ENCODE measurements at regions not wholly inside any gene's neighbourhood (a gene's known extent, or its start where the extent isn't known, plus 50 kb on each side); places are given as distances from the start of the nearest gene placed in this dataset.
"Not testable (repeated sequence)": the region's sequence is repeated elsewhere in the genome, so short reads cannot be mapped to it uniquely, and the experiment has no call there.

DNA sequence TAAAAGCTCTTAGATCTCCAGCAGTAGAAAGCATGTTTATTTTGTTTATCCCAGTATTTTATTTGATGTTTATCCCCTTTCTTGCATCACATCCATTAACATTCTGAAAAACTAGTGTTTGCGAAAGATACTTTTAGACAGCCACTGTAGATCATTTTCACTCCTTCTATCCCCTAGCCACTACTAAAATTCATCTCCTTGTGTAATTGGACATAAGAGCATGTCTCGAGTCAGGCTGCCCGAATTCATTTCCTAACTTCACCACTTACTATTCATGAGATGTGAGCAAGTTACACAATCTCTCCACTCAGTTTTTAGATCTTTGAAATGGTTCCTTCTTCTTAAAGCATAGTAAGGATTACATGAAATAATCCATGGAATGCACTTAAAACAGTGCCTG, 514.0 kb downstream of the KLF5 start:
- no peak for DNase-seq (ENCODE audit: low spot score)

- DNase-seq (ENCODE audit: low spot score): no peak
These were observed 512.6 kb downstream of the KLF5 start for GRCh38 chr13:73571376-73571775.

- DNase-seq (ENCODE audit: low spot score): no peak
These were observed 498.1 kb downstream of the KLF5 start for GRCh38 chr13:73556902-73557301.

- no peak for DNase-seq (ENCODE audit: low spot score)
These were observed 497.3 kb downstream of the KLF5 start for GRCh38 chr13:73556128-73556527.

DNA sequence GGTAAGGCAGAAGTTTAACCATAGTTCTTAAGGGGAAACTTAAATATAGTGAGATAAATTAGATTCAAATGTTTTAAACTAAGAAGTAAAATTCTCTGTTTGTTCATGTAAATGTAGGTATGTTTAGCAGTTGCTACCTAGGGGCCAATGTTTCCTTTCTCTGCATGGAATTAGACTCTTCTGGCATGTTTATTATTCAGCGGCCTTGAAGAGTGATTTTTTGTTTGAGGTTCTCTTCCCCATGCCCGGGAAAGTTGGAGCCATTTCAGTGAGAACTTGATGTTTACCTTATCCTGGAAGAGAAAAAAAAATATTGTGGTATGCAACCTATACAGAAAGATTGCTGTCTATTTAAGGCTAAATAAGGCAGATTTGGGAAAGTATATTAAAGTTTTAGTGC, 492.9 kb downstream of the KLF5 start:
- no peak for DNase-seq (ENCODE audit: low spot score)

DNA sequence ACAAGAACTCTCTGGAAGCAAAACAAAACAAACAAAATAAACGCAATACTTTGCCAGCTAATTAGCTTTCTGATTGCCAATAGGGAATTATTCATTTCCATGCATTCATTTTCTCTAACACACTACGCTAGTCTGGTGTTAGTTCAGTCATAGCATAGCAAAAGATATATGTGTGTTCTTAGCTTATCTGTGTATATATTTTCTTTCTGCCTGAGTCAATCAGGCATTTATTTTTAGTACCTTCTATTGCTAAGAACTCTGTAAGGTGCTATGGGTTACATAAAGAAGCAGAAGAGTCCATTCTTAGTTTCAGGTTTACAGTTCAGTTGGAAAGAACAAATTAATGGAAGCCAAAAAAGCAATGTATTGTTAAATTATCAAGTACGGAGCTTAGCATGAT, 490.9 kb downstream of the KLF5 start:
- no peak for DNase-seq (ENCODE audit: low spot score)

- no peak for DNase-seq (ENCODE audit: low spot score)
These were observed 489.6 kb downstream of the KLF5 start for GRCh38 chr13:73548449-73548848.

DNA sequence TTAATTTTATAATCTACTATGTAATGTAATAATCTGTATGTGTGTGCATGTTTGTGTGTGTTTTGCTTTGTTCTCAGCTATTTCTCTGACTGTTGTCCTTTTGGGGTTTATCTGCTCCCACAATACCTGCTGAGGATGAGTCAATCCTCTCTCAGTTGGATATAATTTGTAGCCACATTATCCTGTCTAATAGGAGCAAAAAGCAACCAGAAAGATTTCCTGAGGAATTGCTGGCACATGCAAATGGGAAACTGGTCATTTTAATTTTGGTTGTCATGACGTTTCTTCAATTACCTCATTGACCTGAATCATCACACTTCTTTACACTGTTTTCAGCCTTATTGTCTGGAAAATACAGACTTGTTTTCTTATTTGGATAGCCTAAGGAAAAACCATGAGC, 488.4 kb downstream of the KLF5 start:
- DNase-seq (ENCODE audit: low spot score): no peak

DNA sequence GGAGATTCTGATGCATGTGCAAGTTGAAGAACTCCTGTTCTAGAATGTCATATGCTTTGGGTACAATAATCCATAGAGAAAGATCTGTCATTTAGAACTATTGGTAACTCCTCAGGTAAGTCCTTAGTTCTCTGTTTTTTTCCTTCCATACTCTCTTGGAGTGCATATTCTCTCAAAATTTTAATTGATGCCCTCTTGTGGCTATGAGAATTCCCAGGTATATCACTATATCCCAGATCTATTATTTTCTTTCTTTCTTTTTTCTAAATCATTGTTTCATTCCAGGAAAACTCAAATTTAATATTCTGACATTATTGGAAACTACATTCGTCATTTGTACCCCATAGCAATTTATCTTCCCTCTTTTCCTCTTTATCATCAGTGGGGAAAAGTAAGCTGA, 485.4 kb downstream of the KLF5 start:
- no peak for DNase-seq (ENCODE audit: low spot score)

- DNase-seq (ENCODE audit: low spot score): no peak
These were observed 483.6 kb downstream of the KLF5 start for GRCh38 chr13:73542446-73542845.

DNA sequence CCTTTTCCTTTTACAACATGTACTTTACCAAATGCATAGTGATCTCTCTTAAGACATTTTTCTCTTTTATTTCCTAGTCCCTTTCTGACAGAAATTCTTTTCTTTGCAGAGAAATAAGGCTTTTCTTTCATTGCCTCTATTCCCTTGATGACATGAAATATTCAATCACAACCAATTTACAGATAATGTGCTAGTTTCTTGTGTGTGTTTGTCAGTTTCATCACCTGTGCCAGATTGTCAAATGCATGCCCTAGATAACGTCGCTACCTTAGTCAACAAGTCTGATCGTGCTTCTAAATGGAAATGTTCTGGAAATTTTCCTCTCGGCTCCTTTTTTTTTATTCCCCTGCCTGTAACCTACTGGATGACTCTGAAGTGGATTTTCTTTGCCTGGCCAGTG, 478.1 kb downstream of the KLF5 start:
- no peak for DNase-seq (ENCODE audit: low spot score)

DNA sequence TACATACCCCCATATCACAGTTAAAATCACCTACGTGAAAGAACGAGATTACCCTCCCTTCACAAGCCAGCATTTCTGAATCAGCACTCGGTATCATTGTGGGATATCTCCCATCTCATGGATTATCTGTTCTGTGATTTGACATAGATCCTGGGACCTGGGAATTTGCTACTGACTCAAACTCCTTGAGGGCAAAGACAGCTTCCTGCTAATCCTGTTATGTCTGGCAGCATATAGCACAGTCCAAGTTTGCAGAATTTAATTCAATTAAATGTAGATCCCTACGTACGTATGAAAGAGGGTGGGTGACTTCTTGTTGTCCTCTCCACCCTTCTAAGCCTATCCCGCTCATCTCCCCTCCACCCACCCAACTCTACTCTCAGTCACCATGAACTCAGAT, 476.5 kb downstream of the KLF5 start:
- no peak for DNase-seq (ENCODE audit: low spot score)

- DNase-seq (ENCODE audit: low spot score): no peak
These were observed 474.2 kb downstream of the KLF5 start for GRCh38 chr13:73532987-73533510.

DNA sequence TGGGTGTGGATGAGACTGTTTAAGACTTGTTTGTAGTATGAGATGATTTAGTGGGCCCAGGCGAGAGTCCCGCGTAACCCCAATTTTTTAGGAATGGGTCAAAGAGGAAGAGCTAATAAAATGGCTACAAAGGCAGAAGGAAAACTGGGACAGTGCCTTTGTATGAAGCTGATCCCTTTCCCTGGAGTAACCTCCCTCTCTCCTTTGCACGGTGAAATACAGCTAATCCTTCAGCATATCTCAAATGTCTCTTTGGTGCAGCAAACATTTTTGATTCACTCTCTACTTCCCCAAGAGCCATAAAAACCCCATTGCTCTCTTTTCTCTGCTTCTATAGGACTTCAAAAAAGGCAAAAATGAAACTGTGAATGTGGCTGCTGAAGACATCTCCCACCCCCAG, 473.8 kb downstream of the KLF5 start:
- DNase-seq (ENCODE audit: low spot score): no peak

DNA sequence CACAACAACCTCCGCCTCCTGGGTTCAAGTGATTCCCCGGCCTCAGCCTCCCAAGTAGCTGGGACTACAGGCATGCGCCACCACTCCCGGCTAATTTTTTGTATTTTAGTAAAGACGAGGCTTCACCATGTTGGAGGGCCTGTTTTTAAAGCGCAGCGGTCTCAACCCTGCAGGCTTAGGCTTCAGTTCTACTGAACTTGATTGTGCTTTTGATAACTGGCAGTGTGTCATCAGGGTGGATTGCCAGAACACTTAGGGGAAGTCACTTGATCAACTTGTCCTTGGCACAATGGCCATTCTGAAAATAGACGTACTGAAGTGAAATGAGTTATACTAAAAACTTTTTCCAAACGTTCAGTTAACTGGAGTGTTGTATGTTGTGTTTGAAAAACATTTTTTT, 472.2 kb downstream of the KLF5 start:
- DNase-seq (ENCODE audit: low spot score): no peak

DNA sequence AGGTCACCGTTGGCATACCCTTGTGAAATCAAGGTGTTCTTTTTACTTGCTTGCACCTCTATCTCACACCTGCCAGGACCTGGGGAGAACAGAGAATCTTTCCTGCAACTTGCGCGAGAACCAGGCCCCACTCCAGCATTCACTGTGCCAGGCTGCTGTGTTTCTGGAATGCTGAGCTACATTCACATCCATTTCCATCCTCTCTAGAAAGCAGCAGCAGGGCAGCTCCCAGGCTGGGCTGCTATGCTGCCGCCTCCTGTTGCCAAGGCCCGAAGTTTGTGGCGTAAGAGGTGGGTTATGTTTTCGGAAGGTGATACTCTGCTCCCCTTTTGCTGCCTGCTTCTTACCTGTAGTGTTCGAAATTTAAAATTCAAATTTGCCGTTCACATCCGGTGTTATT, 464.1 kb downstream of the KLF5 start:
- no peak for DNase-seq (ENCODE audit: low spot score)

DNA sequence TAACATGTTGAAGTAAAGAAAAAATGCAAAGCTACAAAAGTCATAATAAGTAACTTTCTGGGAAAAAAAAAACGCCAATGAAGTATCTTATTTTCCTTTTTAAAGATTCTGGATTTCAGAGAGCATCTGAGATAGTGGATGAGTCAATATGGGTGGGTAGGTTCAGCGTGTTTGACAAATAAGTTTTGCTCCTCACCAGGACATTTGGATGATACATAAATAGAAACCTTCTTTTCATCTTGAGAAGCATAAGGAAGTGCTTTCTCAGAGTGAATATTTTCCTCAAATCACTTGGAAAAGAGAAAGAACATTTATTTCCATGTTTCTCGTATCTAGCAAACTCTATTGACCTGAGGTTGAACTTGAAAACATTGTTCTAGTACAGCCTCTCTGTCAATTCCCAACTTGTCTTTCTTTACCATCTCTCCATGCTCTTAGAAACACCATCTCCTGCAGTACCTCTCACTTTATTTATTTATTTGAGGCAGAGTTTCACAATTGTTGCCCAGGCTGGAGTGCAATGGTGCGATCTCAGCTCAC, 463.2 kb downstream of the KLF5 start:
- no peak for DNase-seq (ENCODE audit: low spot score)

DNA sequence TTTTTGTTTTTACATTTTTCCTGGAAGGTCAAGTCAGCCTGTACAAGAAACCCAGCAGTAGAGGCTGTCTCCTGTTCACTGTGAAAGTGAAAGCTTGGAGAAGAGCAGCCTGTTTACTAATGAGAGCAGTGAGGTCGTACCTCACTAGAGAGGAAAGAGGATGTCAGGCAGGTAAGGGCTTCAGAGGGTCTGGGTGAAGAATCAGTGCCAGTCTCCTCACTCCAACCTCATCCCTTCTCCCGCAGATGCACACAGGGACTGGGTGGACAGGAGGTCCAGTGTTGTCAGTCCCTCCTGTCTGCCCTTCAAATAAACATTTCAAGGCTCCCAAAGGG, 462.5 kb downstream of the KLF5 start:
- DNase-seq (ENCODE audit: low spot score): no peak

DNA sequence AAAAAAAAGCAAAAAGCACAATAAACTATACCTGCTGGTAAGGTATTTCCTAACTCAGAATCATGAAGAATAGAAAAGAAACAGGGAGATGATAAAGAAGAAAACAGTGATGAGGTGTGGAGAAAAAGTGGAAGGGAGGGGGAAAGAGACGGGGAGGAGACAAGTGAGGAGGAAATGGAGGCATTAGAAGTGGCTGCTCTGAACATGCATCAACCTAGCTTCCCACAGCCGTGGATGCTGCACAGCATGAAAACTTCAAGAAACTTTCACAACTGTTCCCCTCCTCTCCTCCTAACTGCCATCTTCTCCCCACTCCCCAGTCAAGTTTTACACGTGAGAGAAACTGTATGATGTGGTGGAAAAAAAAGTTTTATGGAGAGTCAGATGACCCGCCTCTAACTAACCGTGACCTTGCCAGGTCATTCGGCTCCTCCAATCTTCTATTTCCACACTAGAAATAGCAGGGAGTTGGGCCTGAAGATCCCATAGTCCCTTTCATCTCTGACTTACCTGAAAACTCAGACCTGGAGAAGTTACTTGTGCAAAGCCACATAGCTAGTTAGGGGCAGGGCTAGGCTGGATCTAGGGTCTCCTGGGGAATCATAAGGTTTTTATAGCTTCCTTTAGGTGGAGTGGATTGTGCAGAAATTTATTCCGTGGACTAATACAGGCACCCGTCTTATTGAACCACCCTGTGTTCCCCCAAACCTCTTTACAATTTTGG, 461.9 kb downstream of the KLF5 start:
- no peak for DNase-seq (ENCODE audit: low spot score)

GRCh38 chr13:73520135-73520534, 461.3 kb downstream of the KLF5 start:
- not testable (repeated sequence) for DNase-seq (ENCODE audit: low spot score)

GRCh38 chr13:73519396-73520116, 460.8 kb downstream of the KLF5 start:
- DNase-seq (ENCODE audit: low spot score): no peak

GRCh38 chr13:73517766-73518165, 459.0 kb downstream of the KLF5 start:
- DNase-seq (ENCODE audit: low spot score): no peak

GRCh38 chr13:73516731-73517130, 457.9 kb downstream of the KLF5 start:
- DNase-seq (ENCODE audit: low spot score): no peak

GRCh38 chr13:73514208-73514607, 455.4 kb downstream of the KLF5 start:
- no peak for DNase-seq (ENCODE audit: low spot score)
